AG08396 (cell line): ENCODE measurements at regions not wholly inside any gene's neighbourhood (a gene's known extent, or its start where the extent isn't known, plus 50 kb on each side); places are given as distances from the start of the nearest gene placed in this dataset.

Experiments used
- DNase-seq: peaks from one replicate; pipeline ENCODE4 v3.0.0; 2012; ENCODE audit warnings: low spot score, mixed read lengths

- DNase-seq: no peak
These were observed 64.0 kb upstream of the NR2F2 start for GRCh38 chr15:96266456-96266855.

- no peak for DNase-seq
These were observed 63.0 kb upstream of the NR2F2 start for GRCh38 chr15:96267463-96267862.

- peak; percentile 12 for DNase-seq
These were observed 61.9 kb upstream of the NR2F2 start for GRCh38 chr15:96268442-96269204.

GRCh38 chr15:96270581-96271172, 59.8 kb upstream of the NR2F2 start:
- peak; percentile 7 for DNase-seq

- no peak for DNase-seq
These were observed 58.1 kb upstream of the NR2F2 start for GRCh38 chr15:96272427-96272826.

- DNase-seq: peak; percentile 64
These were observed 57.0 kb upstream of the NR2F2 start for GRCh38 chr15:96273317-96274086.

GRCh38 chr15:96274087-96274440, 56.4 kb upstream of the NR2F2 start:
- no peak for DNase-seq

GRCh38 chr15:96274698-96275097, 55.8 kb upstream of the NR2F2 start:
- DNase-seq: no peak

- peak; percentile 39 for DNase-seq
These were observed 53.9 kb upstream of the NR2F2 start for GRCh38 chr15:96276438-96277210.
